NB4 (cell line): ENCODE measurements at regions not wholly inside any gene's neighbourhood (a gene's known extent, or its start where the extent isn't known, plus 50 kb on each side); places are given as distances from the start of the nearest gene placed in this dataset.

ENCODE experiments used
- DNase-seq: peaks from one replicate; pipeline ENCODE4 v3.0.0; 2010; ENCODE audit warnings: low read depth
- H3K4me3 ChIP-seq: one replicate; pipeline ENCODE4 v1.5.1; 2011; ENCODE audit warnings: mild to moderate bottlenecking, low read depth, low read length, moderate library complexity
- CTCF ChIP-seq: IDR thresholded peaks from one replicate; pipeline ENCODE4 v1.5.1; 2012; ENCODE audit warnings: low read depth, low read length
- MAX ChIP-seq: IDR thresholded peaks from 2 replicates; pipeline ENCODE4 v1.6.1; 2011; ENCODE audit warnings: low read depth, low read length
- MYC ChIP-seq: IDR thresholded peaks from 2 replicates; pipeline ENCODE4 v1.6.1; 2011; ENCODE audit warnings: low read depth, low read length
- POLR2A ChIP-seq: IDR thresholded peaks from 2 replicates; pipeline ENCODE4 v1.6.1; 2011; ENCODE audit warnings: mild to moderate bottlenecking; ENCODE audit not compliant: insufficient read length; ENCODE audit errors: extremely low read depth

GRCh38 chr17:72430611-72431432 is 310.0 kb downstream of the SOX9 start:
- H3K4me3 ChIP-seq, result no peak overlapping the region
- TF ChIP-seq MYC, result no peak
- TF ChIP-seq CTCF, result peak; percentile 10
- DNase-seq, result peak; percentile 15

GRCh38 chr17:72432143-72432621 is 311.4 kb downstream of the SOX9 start:
- no peak overlapping the region for H3K4me3 ChIP-seq
- TF ChIP-seq MAX, result no peak
- no peak for TF ChIP-seq POLR2A
- TF ChIP-seq MYC, result no peak
- no peak for TF ChIP-seq CTCF
- no peak for DNase-seq

GRCh38 chr17:72432881-72433280 is 312.1 kb downstream of the SOX9 start:
- no peak for DNase-seq
- TF ChIP-seq POLR2A (no peak), MYC (no peak), MAX (no peak), CTCF (no peak)
- no peak overlapping the region for H3K4me3 ChIP-seq

- no peak for DNase-seq
- TF ChIP-seq MYC, result no peak
- TF ChIP-seq POLR2A, result no peak
- TF ChIP-seq CTCF, result no peak
- TF ChIP-seq MAX, result no peak
These were observed 313.0 kb downstream of the SOX9 start for GRCh38 chr17:72433797-72434196.

GRCh38 chr17:72434581-72434980 is 313.8 kb downstream of the SOX9 start:
- no peak for DNase-seq
- H3K4me3 ChIP-seq, result no peak overlapping the region
- TF ChIP-seq POLR2A (no peak), MAX (no peak), MYC (no peak), CTCF (no peak)

More at GRCh38 chr17:72433797-72434196, 313.0 kb downstream of the SOX9 start:
- no peak overlapping the region for H3K4me3 ChIP-seq
